ENCODE measurements at regions not wholly inside any gene's neighbourhood (a gene's known extent, or its start where the extent isn't known, plus 50 kb on each side); places are given as distances from the start of the nearest gene placed in this dataset.

GRCh38 chr4:175280153-175280552, 362.0 kb downstream of the ADAM29 start:
- no peak for TF ChIP-seq GATA2 (IDR thresholded peaks at IDR 0.05; ENCODE audit: low read depth, low read length)
- no peak for TF ChIP-seq GATA3 (IDR thresholded peaks at IDR 0.05; ENCODE audit: low read depth, low read length)

- no peak for TF ChIP-seq GATA2 (IDR thresholded peaks at IDR 0.05; ENCODE audit: low read depth, low read length)
Observed at GRCh38 chr4:175281894-175282293, 363.7 kb downstream of the ADAM29 start.

- no peak for TF ChIP-seq GATA2 (IDR thresholded peaks at IDR 0.05; ENCODE audit: low read depth, low read length)
- no peak for TF ChIP-seq GATA3 (IDR thresholded peaks at IDR 0.05; ENCODE audit: low read depth, low read length)
Observed at GRCh38 chr4:175282407-175282806, 364.2 kb downstream of the ADAM29 start.

- no peak for TF ChIP-seq GATA3 (IDR thresholded peaks at IDR 0.05; ENCODE audit: low read depth, low read length)
- no peak for TF ChIP-seq GATA2 (IDR thresholded peaks at IDR 0.05; ENCODE audit: low read depth, low read length)
Observed at GRCh38 chr4:175290401-175290800, 372.2 kb downstream of the ADAM29 start.

- TF ChIP-seq GATA2 (IDR thresholded peaks at IDR 0.05; ENCODE audit: low read depth, low read length) (no peak), GATA3 (IDR thresholded peaks at IDR 0.05; ENCODE audit: low read depth, low read length) (no peak)
Observed at GRCh38 chr4:175297965-175298565, 379.9 kb downstream of the ADAM29 start.

- no peak for TF ChIP-seq GATA3 (IDR thresholded peaks at IDR 0.05; ENCODE audit: low read depth, low read length)
- no peak for TF ChIP-seq GATA2 (IDR thresholded peaks at IDR 0.05; ENCODE audit: low read depth, low read length)
Observed at GRCh38 chr4:175306436-175306835, 388.3 kb downstream of the ADAM29 start.

- no peak for TF ChIP-seq GATA3 (IDR thresholded peaks at IDR 0.05; ENCODE audit: low read depth, low read length)
- TF ChIP-seq GATA2 (IDR thresholded peaks at IDR 0.05; ENCODE audit: low read depth, low read length) = no peak
Observed at GRCh38 chr4:175307326-175307725, 389.2 kb downstream of the ADAM29 start.

GRCh38 chr4:175308236-175308635, 390.1 kb downstream of the ADAM29 start:
- TF ChIP-seq GATA2 (IDR thresholded peaks at IDR 0.05; ENCODE audit: low read depth, low read length) (no peak), GATA3 (IDR thresholded peaks at IDR 0.05; ENCODE audit: low read depth, low read length) (no peak)

GRCh38 chr4:175309041-175309440, 390.9 kb downstream of the ADAM29 start:
- TF ChIP-seq GATA3 (IDR thresholded peaks at IDR 0.05; ENCODE audit: low read depth, low read length) (no peak), GATA2 (IDR thresholded peaks at IDR 0.05; ENCODE audit: low read depth, low read length) (no peak)

GRCh38 chr4:175325230-175325629, 407.1 kb downstream of the ADAM29 start:
- TF ChIP-seq GATA2 (IDR thresholded peaks at IDR 0.05; ENCODE audit: low read depth, low read length) = no peak
- TF ChIP-seq GATA3 (IDR thresholded peaks at IDR 0.05; ENCODE audit: low read depth, low read length) = no peak

GRCh38 chr4:175326796-175327195, 408.6 kb downstream of the ADAM29 start:
- TF ChIP-seq GATA2 (IDR thresholded peaks at IDR 0.05; ENCODE audit: low read depth, low read length) = no peak

GRCh38 chr4:175330236-175330635, 412.1 kb downstream of the ADAM29 start:
- TF ChIP-seq GATA3 (IDR thresholded peaks at IDR 0.05; ENCODE audit: low read depth, low read length) (no peak), GATA2 (IDR thresholded peaks at IDR 0.05; ENCODE audit: low read depth, low read length) (no peak)

- TF ChIP-seq GATA3 (IDR thresholded peaks at IDR 0.05; ENCODE audit: low read depth, low read length) = no peak
- no peak for TF ChIP-seq GATA2 (IDR thresholded peaks at IDR 0.05; ENCODE audit: low read depth, low read length)
Observed at GRCh38 chr4:175330652-175331051, 412.5 kb downstream of the ADAM29 start.

- TF ChIP-seq GATA2 (IDR thresholded peaks at IDR 0.05; ENCODE audit: low read depth, low read length) (no peak), GATA3 (IDR thresholded peaks at IDR 0.05; ENCODE audit: low read depth, low read length) (no peak)
Observed at GRCh38 chr4:175335331-175335730, 417.2 kb downstream of the ADAM29 start.

- no peak for TF ChIP-seq GATA3 (IDR thresholded peaks at IDR 0.05; ENCODE audit: low read depth, low read length)
- no peak for TF ChIP-seq GATA2 (IDR thresholded peaks at IDR 0.05; ENCODE audit: low read depth, low read length)
Observed at GRCh38 chr4:175339100-175339707, 421.0 kb downstream of the ADAM29 start.
